ENCODE measurements at regions not wholly inside any gene's neighbourhood (a gene's known extent, or its start where the extent isn't known, plus 50 kb on each side); places are given as distances from the start of the nearest gene placed in this dataset.

DNA sequence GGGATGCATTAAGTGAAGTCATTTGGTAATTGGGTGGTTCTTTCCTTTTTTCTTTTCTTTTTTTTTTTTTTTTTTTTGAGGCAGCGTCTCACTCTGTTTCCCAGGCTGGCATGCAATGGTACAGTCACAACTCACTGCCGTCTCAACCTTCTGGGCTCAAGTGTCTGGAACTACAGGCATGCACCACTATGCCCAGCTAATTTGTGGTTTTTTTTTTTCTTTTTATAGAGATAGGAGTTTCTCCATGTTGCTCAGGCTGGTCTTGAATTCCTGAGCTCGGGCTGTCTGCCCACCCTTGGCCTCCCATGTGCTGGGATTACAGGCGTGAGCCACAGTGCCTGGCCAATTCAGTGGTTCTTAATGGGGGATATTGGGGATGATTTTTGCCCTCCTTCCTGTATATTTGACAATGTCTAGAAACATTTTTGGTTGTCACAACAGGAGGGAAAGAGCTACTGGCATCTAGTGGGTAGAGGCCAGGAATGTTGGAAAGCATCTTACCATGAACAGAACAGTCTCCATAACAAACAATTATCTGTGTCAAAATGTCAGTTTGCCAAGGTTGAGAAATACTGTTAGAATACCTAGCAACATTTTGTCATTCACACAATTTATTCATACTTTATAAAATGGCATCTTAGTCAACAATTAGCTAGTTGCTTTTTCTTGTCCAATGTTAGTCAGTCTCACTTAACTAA is 79.4 kb upstream of the CNTN3 start:
- DNase-seq: no peak

DNA sequence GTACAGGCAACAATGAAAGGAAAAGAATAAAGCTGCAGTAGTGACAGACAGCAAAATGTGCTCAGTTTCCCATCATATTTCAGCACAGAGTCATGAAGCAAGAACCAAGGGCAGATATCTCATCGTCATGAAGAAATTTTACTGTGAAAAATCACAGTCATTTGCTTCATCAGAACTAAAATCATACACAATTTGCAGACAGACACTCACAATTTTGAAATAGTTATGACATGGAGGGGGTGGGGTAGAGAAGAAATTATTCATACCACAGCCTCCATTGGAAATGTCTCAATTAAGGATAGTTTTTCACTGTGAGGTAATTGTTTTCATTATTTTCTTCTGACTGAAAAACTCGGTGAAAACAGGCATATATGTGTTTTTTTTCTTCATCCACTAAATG is 78.8 kb upstream of the CNTN3 start:
- no peak for DNase-seq

DNA sequence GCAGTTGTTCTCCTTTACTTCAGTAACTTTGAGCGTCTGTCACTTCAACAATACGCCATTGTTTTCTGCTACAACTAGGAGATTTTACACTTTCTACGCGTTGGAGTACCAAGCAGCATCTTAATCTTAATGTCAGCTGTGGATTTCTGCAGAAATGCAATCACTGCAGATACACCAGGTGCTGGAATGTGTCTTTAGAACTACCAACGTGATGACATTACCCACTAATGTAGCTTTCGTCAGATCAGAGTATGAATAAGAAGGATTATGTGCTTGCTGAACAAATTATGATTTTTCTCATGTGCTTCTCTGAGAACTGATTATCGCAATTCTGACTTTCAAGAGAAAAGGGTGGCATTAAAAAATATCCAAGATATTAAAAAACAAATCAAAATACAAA is 77.5 kb upstream of the CNTN3 start:
- DNase-seq: no peak

DNA sequence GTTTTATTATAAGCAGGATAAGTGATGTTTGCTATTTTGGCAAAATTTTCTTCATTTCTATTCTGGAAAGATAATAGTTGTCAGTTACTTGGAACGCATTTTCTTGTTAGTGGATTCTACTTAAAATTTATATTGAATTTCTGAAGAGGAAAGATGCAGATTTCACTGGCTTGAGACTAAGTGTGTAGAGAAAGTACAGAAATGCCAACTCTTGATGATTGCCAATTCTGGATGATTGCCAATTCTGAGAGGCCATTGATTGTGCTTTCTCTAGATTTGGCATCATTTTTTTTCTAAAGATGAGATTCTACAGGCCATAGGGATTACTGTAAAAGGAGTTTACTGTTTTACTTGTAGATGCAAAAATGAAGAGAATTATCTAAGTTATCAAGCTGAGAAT is 58.9 kb upstream of the CNTN3 start:
- no peak for DNase-seq

DNA sequence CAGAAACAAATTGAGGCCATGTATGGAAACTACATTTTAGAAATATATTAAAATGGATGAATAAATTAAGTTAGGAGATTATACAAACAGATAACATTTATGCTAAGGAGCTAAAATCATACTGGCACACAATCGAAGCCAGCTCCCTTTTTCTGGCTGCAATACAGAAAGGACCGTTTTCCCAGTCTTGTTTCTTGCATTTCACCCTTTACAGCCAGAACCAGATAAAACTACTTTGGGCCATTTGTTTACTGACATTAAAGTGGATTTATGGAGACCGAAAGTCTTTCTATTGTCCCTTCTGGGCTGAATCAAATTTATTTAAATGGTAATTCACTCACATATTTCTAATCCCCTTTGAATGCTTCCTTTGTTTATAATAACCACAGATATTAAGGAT is 50.1 kb upstream of the CNTN3 start:
- DNase-seq: no peak

Data from amygdala (tissue), 56 donors.